HG02623 (cell line): ENCODE measurements at regions not wholly inside any gene's neighbourhood (a gene's known extent, or its start where the extent isn't known, plus 50 kb on each side); places are given as distances from the start of the nearest gene placed in this dataset.
"Not testable (repeated sequence)": the region's sequence is repeated elsewhere in the genome, so short reads cannot be mapped to it uniquely, and the experiment has no call there.

ENCODE experiments used
- ATAC-seq: cut with Tn5 transposase; IDR thresholded peaks from one replicate; pipeline ENCODE4 v1.9.1; 2021; ENCODE audit warnings: moderate library complexity; ENCODE audit not compliant: unreplicated experiment

DNA sequence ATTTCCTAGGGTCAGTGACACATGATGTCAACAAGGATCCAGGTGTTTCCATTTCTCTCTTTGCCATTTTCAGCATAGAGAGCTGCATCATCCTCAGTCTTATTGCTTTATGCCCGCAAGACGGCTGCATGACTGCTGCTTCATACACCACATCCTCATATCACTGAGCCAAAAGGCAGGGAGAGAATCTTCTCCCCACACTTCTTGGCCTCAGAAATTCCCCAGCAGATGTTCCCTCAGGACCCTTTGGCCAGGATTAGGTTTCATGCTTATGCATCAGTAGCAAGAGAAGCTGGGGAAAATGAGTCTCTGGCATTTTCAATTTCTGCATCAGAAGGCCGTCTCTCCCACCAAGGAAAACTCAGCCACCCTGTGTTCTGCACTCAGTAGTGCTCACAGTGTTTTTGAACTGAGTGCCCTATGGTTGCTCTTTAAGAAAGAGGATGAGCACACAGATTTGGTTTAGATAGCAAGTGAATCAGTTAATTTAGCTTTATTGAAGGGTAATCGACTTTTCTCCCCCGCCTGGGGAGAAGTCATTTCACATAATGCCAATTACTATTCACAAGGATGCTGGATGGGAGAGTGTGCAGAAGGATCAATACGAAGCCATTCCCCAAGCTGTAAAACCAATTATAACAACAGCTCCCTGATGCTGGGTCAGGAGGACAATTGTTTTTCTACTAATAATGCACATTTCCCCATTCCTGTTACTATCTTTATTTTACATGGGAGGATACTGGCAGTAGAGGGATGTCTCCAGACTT is 360.2 kb downstream of the HHIPL2 start:
- ATAC-seq, result no peak

DNA sequence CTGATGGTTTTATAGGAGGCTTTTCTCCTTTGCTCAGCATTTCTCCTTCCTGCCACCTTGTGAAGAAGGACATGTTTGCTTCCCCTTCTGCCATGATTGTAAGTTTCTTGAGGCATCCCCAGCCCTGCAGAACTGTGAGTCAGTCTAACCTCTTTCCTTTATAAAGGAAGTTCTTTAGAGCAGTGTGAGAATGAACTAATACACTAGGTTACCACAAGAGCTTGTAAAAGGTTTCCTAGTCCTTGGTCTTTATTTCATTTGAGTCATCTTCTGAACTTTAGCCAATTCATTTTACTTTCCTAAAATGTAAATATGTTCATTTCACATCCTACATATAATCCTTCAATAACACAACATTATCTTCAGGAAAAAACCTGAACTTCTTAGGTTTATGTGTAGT is 365.3 kb downstream of the HHIPL2 start:
- no peak for ATAC-seq

DNA sequence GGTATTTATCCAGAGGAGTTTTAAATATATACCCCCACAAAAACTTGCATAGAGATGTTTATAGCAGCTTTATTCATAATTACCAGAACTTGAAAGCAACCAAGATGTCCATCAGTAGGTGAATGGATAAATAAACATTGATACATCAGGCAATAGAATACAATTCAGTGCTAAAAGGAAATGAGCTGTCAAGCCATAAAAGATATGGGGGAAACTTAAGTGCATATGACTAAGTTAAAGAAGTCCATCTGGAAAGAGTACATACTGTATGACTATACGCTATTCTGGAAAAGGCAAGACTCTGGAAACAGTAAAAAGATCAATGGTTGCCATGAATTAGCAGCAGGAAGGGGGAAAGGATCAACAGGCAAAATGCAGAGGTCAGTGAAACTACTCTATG is 366.7 kb downstream of the HHIPL2 start:
- no peak for ATAC-seq

DNA sequence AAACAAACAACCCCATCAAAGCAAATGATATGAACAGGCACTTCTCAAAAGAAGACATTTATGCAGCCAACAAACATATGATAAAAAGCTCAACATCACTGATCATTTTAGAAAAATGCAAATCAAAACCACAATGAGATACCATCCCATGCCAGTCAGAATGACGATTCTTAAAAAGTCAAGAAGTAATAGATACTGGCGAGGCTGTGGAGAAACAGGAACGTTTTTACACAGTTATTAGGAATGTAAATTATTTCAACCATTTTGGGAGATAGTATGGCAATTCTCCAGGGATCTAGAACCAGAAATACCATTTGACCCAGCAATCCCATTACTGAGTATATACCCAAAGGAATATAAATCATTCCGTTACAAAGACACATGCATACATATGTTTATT is 370.4 kb downstream of the HHIPL2 start:
- ATAC-seq, result not testable (repeated sequence)

DNA sequence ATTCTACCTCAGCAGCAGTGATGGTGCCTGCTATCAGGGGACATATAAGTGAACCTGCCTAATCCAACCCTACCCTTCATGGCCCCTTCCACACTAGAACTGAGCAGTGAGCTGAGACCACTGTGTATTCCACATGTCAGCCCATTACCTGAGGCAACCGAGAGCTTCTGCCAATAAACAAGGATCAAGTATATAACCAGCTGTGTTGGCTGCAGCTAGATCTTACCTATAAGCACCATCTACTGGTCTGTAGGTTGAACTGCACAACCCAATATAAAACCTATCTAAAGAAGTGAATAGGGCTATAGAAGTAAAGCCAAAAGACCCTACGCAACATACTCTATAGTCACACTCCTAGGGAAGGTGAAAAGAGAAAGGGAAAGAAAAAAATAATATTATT is 376.9 kb downstream of the HHIPL2 start:
- ATAC-seq, result no peak

DNA sequence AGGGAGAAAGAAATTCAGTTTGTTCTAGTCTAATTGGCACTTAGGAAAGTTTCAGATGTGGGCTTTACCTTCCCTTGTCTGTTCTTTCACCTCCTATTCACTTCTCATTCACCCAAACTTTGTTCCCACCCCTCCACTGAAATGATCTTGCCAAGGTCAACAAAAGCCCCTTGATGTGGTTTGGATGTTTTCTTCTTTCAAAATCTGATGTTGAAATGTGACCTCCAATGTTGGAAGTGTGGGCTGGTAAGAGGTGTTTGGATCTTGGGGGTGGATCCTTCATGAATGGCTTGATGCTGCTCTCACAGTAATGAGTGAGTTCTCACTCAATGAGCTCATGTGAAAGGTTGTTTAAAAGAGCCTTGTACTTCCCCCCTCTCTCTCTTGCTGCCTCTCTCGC is 379.3 kb downstream of the HHIPL2 start:
- no peak for ATAC-seq

DNA sequence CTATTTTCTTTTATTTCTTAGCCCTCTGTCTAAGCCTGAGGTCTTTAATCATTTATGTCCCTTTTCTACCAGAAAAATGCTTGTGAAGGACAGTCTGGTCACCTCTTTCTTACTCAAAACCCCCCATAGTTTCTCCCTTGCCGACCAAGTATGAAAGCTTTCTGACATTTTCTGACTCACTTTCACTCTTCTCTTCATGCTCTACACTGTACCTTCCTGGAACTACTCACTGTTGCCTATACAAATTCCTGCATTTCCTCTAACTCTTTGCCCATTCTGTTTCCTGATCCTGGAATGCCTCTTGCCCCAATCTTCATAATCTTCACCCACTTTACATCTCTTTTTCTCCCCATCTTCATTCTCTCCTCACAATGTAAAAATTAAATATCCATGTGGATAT is 380.0 kb downstream of the HHIPL2 start:
- ATAC-seq, result no peak

DNA sequence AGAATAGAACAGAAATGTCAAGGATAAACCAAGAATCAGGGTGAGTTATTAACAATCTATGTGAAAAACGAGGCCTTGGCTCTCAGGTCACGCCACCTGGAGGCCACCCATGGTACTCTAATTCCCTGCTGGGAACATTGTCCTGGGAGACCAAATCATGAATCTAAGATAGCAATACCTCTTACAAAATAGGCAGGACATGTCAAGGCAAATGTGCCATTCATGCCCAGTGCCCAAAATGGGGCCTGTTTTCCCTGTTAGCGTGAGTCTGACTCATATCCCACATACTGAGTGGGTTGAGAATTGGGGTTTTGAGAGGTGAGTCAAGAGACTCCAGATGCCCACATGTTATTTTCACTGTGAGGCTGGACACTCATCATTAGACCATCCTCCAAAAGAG is 380.8 kb downstream of the HHIPL2 start:
- ATAC-seq, result no peak

DNA sequence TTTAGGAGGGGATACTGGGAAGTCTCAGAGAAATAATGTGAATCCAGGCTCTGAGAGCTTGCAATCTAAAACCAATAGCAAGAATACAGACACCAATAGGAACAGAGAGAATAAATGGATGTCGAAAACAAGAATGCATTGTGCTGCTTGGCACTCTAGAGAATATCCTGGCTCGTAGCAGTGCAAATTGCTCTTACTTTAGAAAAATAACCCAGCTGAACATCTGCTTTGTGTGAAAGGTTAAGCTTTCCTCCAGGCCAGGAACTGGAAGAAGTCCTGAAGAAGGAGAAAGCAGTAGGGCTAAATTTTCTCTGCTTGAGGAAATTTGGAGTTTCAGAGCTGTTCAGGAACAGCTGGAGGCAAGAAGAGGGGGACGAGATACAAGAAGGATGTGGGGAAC is 382.3 kb downstream of the HHIPL2 start:
- no peak for ATAC-seq

DNA sequence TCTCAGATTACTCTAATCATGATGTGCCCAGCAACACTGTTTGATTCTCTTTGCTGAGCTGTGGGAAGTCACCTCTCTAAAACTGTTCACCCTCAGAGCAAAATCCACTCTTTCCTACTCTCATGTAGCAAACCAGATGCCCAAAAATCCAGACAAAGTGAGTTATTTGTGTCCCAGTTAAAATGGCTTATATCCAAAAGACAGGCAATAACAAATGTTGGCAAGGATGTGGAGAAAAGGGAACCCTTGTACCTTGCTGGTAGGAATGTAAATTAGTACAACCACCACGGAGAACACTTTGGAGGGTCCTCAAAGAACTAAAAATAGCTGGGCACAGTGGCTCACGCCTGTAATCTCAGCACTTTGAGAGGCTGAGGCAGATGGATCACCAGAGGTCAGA is 384.0 kb downstream of the HHIPL2 start:
- no peak for ATAC-seq

DNA sequence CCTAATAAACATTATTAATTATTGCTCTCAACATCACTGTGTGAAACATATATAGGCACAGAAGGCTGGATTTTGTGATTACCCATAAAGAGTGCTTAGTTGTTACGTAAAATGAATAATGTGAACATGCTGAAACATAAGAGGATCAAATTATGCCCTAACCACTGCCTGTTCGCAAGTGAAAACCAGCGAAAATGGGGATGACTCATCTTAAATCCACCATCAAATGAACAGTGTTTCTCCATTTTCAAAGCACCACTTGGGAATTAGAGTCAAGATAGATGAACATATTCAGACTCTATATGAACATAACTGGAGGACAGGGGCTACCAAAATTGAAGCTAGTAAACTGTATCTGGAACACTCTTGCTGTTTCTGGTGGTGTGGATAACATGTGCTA is 386.2 kb downstream of the HHIPL2 start:
- ATAC-seq, result no peak

DNA sequence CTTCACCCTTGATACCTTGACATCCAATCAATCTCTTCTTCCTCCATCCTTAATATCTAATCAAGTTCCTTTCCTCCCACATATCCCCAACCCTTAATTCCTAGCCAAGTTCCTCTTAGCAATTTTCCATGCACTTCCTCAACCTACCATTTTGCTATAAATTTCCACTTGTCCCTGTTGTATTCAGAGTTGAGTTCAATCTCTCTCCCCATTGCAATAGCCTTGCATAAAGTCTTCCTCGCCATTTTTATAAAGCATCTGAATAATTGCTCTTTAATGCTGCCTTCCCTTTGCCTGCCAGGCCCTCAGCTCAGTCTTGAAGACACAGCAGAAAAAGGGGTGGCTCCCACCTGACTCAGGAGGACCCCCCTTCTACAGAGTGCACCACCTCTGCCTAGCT is 390.3 kb downstream of the HHIPL2 start:
- ATAC-seq, result no peak

DNA sequence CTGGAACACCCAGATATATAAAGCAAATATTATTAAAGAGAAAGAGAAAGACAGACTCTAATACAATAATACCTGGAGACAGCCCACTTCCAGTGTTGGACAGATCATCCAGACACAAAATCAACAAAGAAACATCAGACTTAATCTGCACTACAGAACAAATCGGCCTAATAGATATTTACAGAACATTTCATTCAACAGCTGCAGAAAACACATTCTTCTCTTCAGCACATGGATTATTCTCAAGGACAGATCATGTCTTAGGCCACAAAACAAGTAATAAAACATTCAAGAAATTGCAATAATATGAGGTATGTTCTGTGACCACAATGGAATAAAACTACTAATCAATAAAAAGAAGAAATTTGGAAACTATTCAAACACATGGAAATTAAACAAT is 398.3 kb upstream of the DUSP10 start:
- no peak for ATAC-seq

DNA sequence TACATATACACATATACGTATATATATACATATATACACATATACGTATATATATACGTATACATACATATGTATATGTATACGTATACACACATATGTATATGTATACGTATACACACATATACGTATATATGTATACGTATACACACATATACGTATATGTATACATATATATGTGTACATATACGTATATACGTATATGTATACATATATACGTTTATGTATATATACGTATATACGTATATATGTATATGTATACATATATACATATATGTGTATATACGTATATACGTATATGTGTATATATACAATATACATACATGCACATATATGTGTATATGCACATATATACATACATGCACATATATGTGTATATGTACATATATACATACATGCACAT is 396.2 kb upstream of the DUSP10 start:
- ATAC-seq, result no peak

DNA sequence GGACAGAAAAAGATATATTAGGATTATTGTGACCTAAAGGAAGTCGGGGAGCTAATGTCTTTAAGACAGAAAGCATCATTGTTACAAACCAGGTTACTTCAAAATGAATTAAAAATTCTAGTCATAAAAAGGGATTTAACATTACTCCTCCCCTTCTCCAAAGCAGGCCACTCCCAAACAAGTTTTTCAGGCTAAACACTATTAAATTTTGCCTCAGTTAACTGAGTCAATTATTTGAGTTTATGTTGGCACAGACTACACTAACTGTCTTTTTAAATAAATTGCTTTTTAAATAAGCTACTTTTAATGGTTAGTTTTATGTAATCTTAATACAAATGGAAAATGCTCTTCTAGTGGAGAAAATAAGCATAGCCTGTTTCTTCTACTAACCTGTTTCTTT is 395.0 kb upstream of the DUSP10 start:
- ATAC-seq, result no peak

DNA sequence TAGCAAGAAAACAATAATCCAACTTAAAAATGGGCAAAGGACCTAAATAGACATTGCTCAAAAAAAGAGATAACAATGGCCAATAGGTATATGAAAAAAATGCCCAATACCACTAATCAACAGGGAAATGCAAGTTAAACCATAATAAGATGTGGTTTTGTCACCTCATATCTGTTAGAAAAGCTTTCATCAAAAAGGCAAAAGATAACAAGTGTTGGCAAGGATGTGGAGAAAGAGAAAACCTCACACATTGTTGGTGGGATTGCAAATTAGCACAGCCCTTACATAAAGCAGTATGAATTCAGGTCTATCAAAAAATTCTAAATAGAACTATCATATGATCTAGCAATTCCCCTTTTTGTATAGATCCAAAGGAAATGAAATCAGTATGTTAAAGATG is 387.2 kb upstream of the DUSP10 start:
- ATAC-seq, result no peak

DNA sequence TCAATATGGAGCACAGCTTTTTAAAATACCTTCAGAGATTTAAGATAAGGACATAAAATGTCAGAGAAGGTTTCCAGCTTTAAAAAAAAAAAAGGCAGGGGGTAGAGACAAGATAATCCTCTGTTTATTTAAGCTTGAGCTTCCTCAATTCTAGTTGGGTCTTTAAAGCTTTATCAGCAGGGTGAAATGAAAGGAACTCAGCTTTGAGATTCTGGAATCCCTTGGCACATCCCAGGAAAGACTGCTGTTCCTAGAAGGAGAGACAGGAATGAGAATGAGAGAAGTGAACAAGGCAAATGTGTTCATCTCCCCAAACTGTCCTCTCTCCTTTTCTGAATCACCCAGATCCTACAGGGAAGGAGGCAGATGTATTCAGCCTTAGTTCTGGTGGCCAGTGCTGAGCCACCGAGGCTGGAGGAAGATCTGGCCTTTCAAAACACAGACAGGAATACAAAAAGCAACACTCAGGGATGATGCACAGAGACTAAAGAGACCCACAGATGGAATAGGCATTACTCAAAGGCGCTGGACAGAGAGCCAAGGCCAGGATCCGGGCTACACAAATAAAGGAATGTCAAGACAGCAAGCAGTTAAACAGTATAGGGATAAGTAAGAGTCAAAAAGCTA is 385.8 kb upstream of the DUSP10 start:
- ATAC-seq, result no peak

DNA sequence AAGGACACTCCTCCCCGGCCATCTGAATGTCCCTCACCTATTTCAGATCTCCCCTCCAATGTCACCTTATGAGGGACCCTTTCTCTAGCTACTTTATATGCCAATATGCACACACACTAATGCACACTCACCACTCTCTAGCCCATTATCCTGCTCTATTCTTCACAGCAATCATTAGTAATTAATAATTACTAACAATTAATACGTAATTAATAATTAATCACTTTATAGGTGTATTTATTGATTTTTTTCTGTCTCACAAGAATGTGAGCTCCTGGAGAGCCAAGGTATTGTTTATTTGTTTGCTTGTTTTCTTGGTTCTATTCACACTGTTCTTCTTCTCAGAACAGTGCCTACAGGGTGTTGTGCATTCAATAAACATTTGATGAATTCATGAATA is 385.2 kb upstream of the DUSP10 start:
- no peak for ATAC-seq

DNA sequence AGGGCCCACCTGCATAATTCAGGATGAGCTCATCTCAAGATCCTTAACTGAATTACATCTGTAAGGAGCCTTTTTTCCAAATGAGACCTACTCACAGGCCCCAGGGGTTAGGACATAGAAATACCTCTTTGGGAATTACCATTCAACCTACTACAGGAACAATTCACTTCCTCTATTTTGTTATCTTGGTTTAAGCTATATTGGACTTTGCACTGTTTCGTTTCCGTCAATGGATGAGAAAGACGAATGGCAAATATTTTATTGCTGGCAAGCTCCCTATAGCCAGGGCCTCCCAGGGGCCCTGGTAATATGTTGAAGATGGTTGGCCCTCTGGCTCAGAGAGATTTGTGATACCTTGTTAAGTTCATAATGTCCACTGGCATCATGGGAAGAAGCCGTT is 384.2 kb upstream of the DUSP10 start:
- no peak for ATAC-seq

DNA sequence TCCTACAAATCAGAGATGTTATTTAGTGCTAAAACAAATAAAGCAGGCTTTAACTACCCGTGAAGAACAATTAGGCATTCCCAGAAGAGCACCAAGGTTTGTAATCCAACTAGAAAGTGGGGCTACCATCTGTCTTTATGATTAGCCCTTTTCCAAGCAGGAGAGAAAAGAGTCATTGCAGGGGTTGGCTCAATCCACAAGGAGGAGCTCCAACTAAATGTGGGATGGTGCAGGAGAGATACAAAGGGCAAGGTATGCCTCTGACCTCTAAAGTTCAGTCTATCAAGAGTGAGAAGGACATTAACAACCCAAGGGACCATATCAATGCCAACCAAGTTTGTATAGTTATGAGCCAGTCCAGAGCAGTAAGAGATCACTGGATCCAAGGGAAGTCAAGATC is 382.7 kb upstream of the DUSP10 start:
- ATAC-seq, result no peak

DNA sequence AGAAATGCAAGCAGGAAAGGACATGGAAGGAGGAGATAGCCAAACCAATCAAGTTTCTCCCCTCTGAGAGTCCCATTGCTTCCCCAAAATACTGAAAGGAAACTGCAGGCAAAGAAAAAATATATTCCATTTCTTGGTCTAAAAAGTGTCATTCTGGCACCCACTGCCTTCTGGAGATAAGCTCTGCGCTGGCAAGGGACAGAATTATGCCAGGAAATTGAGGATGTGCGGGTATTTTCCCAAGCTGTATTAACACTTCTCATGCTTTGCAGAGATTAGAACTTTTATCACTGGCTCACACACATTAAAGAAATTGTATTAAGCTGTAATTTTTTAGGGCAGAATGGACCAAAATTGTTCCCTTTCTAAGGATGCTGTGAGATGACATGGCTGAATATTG is 381.2 kb upstream of the DUSP10 start:
- no peak for ATAC-seq

DNA sequence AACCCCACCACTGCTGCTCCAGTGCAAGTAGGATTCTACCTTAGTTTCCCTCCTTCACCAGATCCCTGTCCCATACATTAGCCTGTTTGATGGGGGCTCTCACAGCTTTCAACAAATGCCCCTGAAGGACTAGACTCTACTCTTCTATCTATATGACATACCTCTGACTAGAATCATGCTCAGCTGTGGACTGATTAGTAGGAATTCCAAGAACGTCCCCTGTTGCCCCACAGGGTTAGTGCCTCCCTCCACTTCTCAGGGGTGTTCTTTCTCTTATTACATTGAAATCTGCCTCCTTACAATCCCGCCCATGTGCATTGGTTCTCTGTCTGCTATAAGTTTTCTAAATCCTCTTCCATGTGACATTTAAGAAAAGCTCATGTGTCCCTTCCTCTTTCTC is 375.9 kb upstream of the DUSP10 start:
- no peak for ATAC-seq
